ENCODE measurements at regions not wholly inside any gene's neighbourhood (a gene's known extent, or its start where the extent isn't known, plus 50 kb on each side); places are given as distances from the start of the nearest gene placed in this dataset.

GRCh38 chr13:71255633-71256032, 611.4 kb downstream of the DACH1 start:
- Histone ChIP-seq H3K9ac (ENCODE audit: low read depth, low read length) (no peak overlapping the region), H3K9me3 (ENCODE audit: insufficient read depth, low read length, severe bottlenecking) (no peaks in the 10 kb centered on the region), H3K27me3 (ENCODE audit: insufficient read depth, low read length, poor library complexity) (no peaks in the 10 kb centered on the region), H3K4me2 (ENCODE audit: insufficient read depth, low read length) (no peak overlapping the region), H3K79me2 (ENCODE audit: insufficient read depth, low read length) (no peaks in the 10 kb centered on the region), H3K4me3 (ENCODE audit: low read depth in 1 of 2, low read length in 2 of 2) (no peak overlapping the region), H4K20me1 (ENCODE audit: insufficient read depth, low read length) (no peaks in the 10 kb centered on the region), H2AFZ (ENCODE audit: low read depth, low read length) (no peak overlapping the region), H3K27ac (ENCODE audit: low read length) (no peak overlapping the region), H3K4me1 (ENCODE audit: insufficient read depth, low read length) (no peaks in the 10 kb centered on the region), H3K36me3 (ENCODE audit: insufficient read depth, low read length) (no peaks in the 10 kb centered on the region)
- TF ChIP-seq EZH2 (IDR thresholded peaks at IDR 0.05; ENCODE audit: borderline replicate concordance, low read depth, low read length, severe bottlenecking) (no peak), CTCF (IDR thresholded peaks at IDR 0.05; ENCODE audit: borderline replicate concordance, extremely low read depth, low read length, poor library complexity, severe bottlenecking) (no peak)
- ATAC-seq (ENCODE audit: insufficient read depth, low read depth): no peak
- no peak for DNase-seq

GRCh38 chr13:71254384-71254783, 612.6 kb downstream of the DACH1 start:
- H3K9ac ChIP-seq (ENCODE audit: low read depth, low read length): no peak overlapping the region
- no peaks in the 10 kb centered on the region for H4K20me1 ChIP-seq (ENCODE audit: insufficient read depth, low read length)
- ATAC-seq (ENCODE audit: insufficient read depth, low read depth) (no peak), DNase-seq (no peak)
- H3K79me2 ChIP-seq (ENCODE audit: insufficient read depth, low read length): no peaks in the 10 kb centered on the region
- H3K36me3 ChIP-seq (ENCODE audit: insufficient read depth, low read length): no peaks in the 10 kb centered on the region
- H3K4me3 ChIP-seq (ENCODE audit: low read depth in 1 of 2, low read length in 2 of 2): no peak overlapping the region
- no peak overlapping the region for H3K27ac ChIP-seq (ENCODE audit: low read length)
- TF ChIP-seq CTCF (IDR thresholded peaks at IDR 0.05; ENCODE audit: borderline replicate concordance, extremely low read depth, low read length, poor library complexity, severe bottlenecking) (no peak), EZH2 (IDR thresholded peaks at IDR 0.05; ENCODE audit: borderline replicate concordance, low read depth, low read length, severe bottlenecking) (no peak)
- H3K9me3 ChIP-seq (ENCODE audit: insufficient read depth, low read length, severe bottlenecking): no peaks in the 10 kb centered on the region
- no peaks in the 10 kb centered on the region for H3K4me1 ChIP-seq (ENCODE audit: insufficient read depth, low read length)
- no peak overlapping the region for H2AFZ ChIP-seq (ENCODE audit: low read depth, low read length)
- no peak overlapping the region for H3K4me2 ChIP-seq (ENCODE audit: insufficient read depth, low read length)
- no peaks in the 10 kb centered on the region for H3K27me3 ChIP-seq (ENCODE audit: insufficient read depth, low read length, poor library complexity)

GRCh38 chr13:71252184-71252704, 614.8 kb downstream of the DACH1 start:
- DNase-seq: no peak
- no peak for ATAC-seq (ENCODE audit: insufficient read depth, low read depth)
- Histone ChIP-seq H3K4me1 (ENCODE audit: insufficient read depth, low read length) (no peaks in the 10 kb centered on the region), H4K20me1 (ENCODE audit: insufficient read depth, low read length) (no peaks in the 10 kb centered on the region), H3K9ac (ENCODE audit: low read depth, low read length) (no peak overlapping the region), H3K27ac (ENCODE audit: low read length) (no peak overlapping the region), H2AFZ (ENCODE audit: low read depth, low read length) (no peak overlapping the region), H3K4me2 (ENCODE audit: insufficient read depth, low read length) (no peak overlapping the region), H3K4me3 (ENCODE audit: low read depth in 1 of 2, low read length in 2 of 2) (no peak overlapping the region), H3K27me3 (ENCODE audit: insufficient read depth, low read length, poor library complexity) (no peaks in the 10 kb centered on the region), H3K36me3 (ENCODE audit: insufficient read depth, low read length) (no peaks in the 10 kb centered on the region), H3K9me3 (ENCODE audit: insufficient read depth, low read length, severe bottlenecking) (no peaks in the 10 kb centered on the region), H3K79me2 (ENCODE audit: insufficient read depth, low read length) (no peaks in the 10 kb centered on the region)
- TF ChIP-seq EZH2 (IDR thresholded peaks at IDR 0.05; ENCODE audit: borderline replicate concordance, low read depth, low read length, severe bottlenecking): no peak
- TF ChIP-seq CTCF (IDR thresholded peaks at IDR 0.05; ENCODE audit: borderline replicate concordance, extremely low read depth, low read length, poor library complexity, severe bottlenecking): no peak

Measured in DND-41 (cell line).